SK-N-SH (cell line): ENCODE measurements at regions not wholly inside any gene's neighbourhood (a gene's known extent, or its start where the extent isn't known, plus 50 kb on each side); places are given as distances from the start of the nearest gene placed in this dataset.

Experiments used
- CTCF ChIA-PET: fragments of 300-600, 350-600 bp; formaldehyde crosslinking; extraction: SDS; loops from one replicate; lab custom pipeline; 2021; lab: Yijun Ruan, JAX
- POLR2A ChIA-PET: fragments of 350-600 bp; sonication (Branson Sonifier 250); formaldehyde crosslinking; extraction: SDS; loops from one replicate; lab custom pipeline; 2020; ENCODE audit warnings: antibody characterized with exemption, inconsistent platforms; lab: Yijun Ruan, JAX
- DNase-seq: peaks from one replicate; pipeline ENCODE4 v3.0.0; 2012
- H2AFZ ChIP-seq: fragments of 200-600 bp; sonication (generic); 2 replicates; pipeline ENCODE4 v1.8.1; 2016; ENCODE audit warnings: antibody characterized with exemption, mild to moderate bottlenecking, low read depth
- H3F3A ChIP-seq: fragments of 200-600 bp; sonication (generic); replicated peaks from 2 replicates; pipeline ENCODE3; 2016; ENCODE audit warnings: antibody characterized with exemption, mild to moderate bottlenecking; ENCODE audit not compliant: insufficient read depth
- H3K27ac ChIP-seq, 2 experiments: fragments of 200-500 bp in 1 of 2; fragments of 200-600 bp in 1 of 2; sonication (Bioruptor generic) in 1 of 2; sonication (generic), shearing (Covaris generic) in 1 of 2; 2 replicates each; pipeline versions ENCODE4 v1.5.1 to v1.6.1; 2014 to 2016; ENCODE audit warnings: low read depth in 2 of 2, inconsistent platforms in 1 of 2, low read length in 1 of 2, mild to moderate bottlenecking in 1 of 2, mixed read lengths in 1 of 2
- H3K27me3 ChIP-seq: fragments of 200-600 bp; sonication (generic), shearing (Covaris generic); 2 replicates; pipeline ENCODE4 v1.6.1; 2016; ENCODE audit warnings: mixed run types; ENCODE audit not compliant: insufficient read depth
- H3K36me3 ChIP-seq, 2 experiments: fragments of 200-500 bp in 1 of 2; fragments of 200-600 bp in 1 of 2; sonication (Bioruptor generic) in 1 of 2; sonication (generic) in 1 of 2; replicated peaks in 1 of 2; 2 replicates each; pipeline versions ENCODE3 to v1.5.1; 2014 to 2016; ENCODE audit warnings: low read length in 1 of 2, mild to moderate bottlenecking in 1 of 2; ENCODE audit not compliant: insufficient read depth in 2 of 2, control insufficient read depth in 1 of 2
- H3K4me1 ChIP-seq, 2 experiments: fragments of 200-500 bp in 1 of 2; fragments of 200-600 bp in 1 of 2; sonication (Bioruptor generic) in 1 of 2; sonication (generic), shearing (Covaris generic) in 1 of 2; 2 replicates each; pipeline versions ENCODE4 v1.5.1 to v1.6.1; 2014 to 2016; ENCODE audit warnings: low read depth in 1 of 2, low read length in 1 of 2, mixed run types in 1 of 2; ENCODE audit not compliant: insufficient read depth in 2 of 2, control insufficient read depth in 1 of 2
- H3K4me2 ChIP-seq: fragments of 200-600 bp; sonication (generic), shearing (Covaris generic); 2 replicates; pipeline ENCODE4 v1.6.1; 2017; ENCODE audit warnings: mixed run types
- H3K4me3 ChIP-seq, 2 experiments: fragments of 200-500 bp in 1 of 2; fragments of 200-600 bp in 1 of 2; sonication (Bioruptor generic) in 1 of 2; sonication (generic), shearing (Covaris generic) in 1 of 2; 2 replicates each; pipeline versions ENCODE4 v1.5.1 to v1.8.1; 2014 to 2016; ENCODE audit warnings: low read depth in 2 of 2, inconsistent platforms in 1 of 2, low read length in 1 of 2, mild to moderate bottlenecking in 1 of 2, mixed read lengths in 1 of 2, moderate library complexity in 1 of 2
- H3K79me2 ChIP-seq: fragments of 200-600 bp; sonication (generic); 2 replicates; pipeline ENCODE4 v1.8.1; 2017; ENCODE audit warnings: mild to moderate bottlenecking; ENCODE audit not compliant: insufficient read depth
- H3K9ac ChIP-seq: fragments of 200-600 bp; sonication (generic); 2 replicates; pipeline ENCODE4 v1.6.1; 2017; ENCODE audit warnings: mixed run types
- H3K9me2 ChIP-seq: fragments of 200-600 bp; sonication (generic); 2 replicates; pipeline ENCODE4 v1.6.1; 2017; ENCODE audit warnings: mixed run types
- H3K9me3 ChIP-seq: fragments of 200-600 bp; sonication (generic); 2 replicates; pipeline ENCODE4 v1.6.1; 2017; ENCODE audit warnings: mixed run types, mild to moderate bottlenecking, moderate library complexity
- H4K20me1 ChIP-seq: fragments of 200-600 bp; sonication (generic); 2 replicates; pipeline ENCODE4 v1.6.1; 2017; ENCODE audit warnings: mild to moderate bottlenecking, mixed run types; ENCODE audit not compliant: insufficient read depth
- FOSL2 ChIP-seq: IDR thresholded peaks from 2 replicates; pipeline ENCODE4 v1.4.0; 2012; ENCODE audit warnings: low read depth, mild to moderate bottlenecking, moderate library complexity, borderline replicate concordance
- FOXJ3 ChIP-seq: sonication (generic); formaldehyde crosslinking; IDR thresholded peaks from 2 replicates; pipeline ENCODE4 v1.5.1; 2020; ENCODE audit warnings: mild to moderate bottlenecking, missing genetic modification reagents
- GABPA ChIP-seq: IDR thresholded peaks from 2 replicates; pipeline ENCODE4 v1.4.0; 2012; ENCODE audit warnings: low read depth, mild to moderate bottlenecking
- SIN3A ChIP-seq: IDR thresholded peaks from 2 replicates; pipeline ENCODE4 v1.6.1; 2012; ENCODE audit warnings: low read depth, mild to moderate bottlenecking, low read length, moderate library complexity, borderline replicate concordance
- TCF12 ChIP-seq: IDR thresholded peaks from 2 replicates; pipeline ENCODE4 v1.4.0; 2012
- WGBS: methylation state at CpG from one replicate; pipeline ENCODE4 v1.1.6; 2017; ENCODE audit warnings: low lambda C conversion rate; 5-methylcytosine and 5-hydroxymethylcytosine counted together
- TF ChIP-seq, protein P1 (sequence below): fragments of 150-350 bp; IDR thresholded peaks from 2 replicates; pipeline ENCODE4 v1.6.1; 2017; ENCODE audit warnings: antibody characterized with exemption, low read length, low read depth, borderline replicate concordance
- TF ChIP-seq, protein P2 (sequence below): fragments of 200-600 bp; sonication (generic); IDR thresholded peaks from 2 replicates; pipeline ENCODE4 v1.6.1; 2017; ENCODE audit warnings: antibody characterized with exemption, mild to moderate bottlenecking, moderate library complexity

DNA sequence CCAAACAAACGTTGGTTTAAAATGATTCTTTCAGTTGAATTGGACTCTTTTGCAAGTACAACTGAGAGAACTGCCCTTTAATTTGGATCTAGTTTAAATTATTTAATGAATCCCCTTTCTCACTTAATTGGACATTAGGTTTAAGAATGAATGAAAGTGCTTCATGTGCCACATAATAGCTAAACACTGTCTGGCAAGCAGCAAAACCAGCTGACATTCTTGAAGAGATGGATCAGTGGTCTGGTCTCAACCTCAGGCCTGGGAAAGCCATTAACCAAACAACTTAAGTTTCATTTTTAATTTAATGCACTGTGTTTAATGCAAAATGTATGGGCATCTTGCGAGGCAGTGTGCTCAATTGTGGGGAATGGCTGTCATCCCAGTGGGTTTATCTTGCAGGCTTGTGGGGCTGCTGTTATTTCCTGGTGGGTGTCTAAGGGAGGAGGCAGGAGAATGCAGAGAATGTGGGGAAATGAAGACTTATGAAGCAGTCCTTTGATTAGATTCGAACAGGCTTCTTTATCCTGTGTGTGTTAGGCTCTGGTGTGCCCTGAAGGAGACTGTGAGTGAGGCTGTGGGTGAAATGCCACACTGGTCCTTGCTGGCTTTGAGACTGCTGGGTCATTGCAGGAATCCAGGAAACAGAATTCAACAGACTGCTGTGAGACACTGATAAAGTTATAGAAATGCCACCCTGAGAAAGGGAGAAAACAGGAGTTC is 144.1 kb upstream of the PELI2 start:
- no peak overlapping the region for H3K27ac ChIP-seq
- CTCF ChIA-PET: no interaction called here
- H3K27me3 ChIP-seq: peaks cover 9% of the 10 kb centered on the region; the same call in 1 of the 2 replicates
- no peak for TF ChIP-seq FOSL2
- no peak for TF ChIP-seq FOXJ3 (CRISPR knock-in tag)
- no peaks in the 10 kb centered on the region for H3K4me1 ChIP-seq
- 8% methylated on average over 3 of the region's 3 CpGs for WGBS
- H3K36me3 ChIP-seq: no peaks in the 10 kb centered on the region
- H3K9me3 ChIP-seq: no peaks in the 10 kb centered on the region
- no peak for DNase-seq
- no peak overlapping the region for H3K4me2 ChIP-seq
- H3K4me3 ChIP-seq: no peak overlapping the region
- POLR2A ChIA-PET: no interaction called here
- H3K9me2 ChIP-seq: no peaks in the 10 kb centered on the region
- no peak overlapping the region for H3K9ac ChIP-seq
- no peaks in the 10 kb centered on the region for H3K79me2 ChIP-seq
- H3F3A ChIP-seq: no peaks in the 10 kb centered on the region
- H4K20me1 ChIP-seq: no peaks in the 10 kb centered on the region
- no peak overlapping the region for H2AFZ ChIP-seq

DNA sequence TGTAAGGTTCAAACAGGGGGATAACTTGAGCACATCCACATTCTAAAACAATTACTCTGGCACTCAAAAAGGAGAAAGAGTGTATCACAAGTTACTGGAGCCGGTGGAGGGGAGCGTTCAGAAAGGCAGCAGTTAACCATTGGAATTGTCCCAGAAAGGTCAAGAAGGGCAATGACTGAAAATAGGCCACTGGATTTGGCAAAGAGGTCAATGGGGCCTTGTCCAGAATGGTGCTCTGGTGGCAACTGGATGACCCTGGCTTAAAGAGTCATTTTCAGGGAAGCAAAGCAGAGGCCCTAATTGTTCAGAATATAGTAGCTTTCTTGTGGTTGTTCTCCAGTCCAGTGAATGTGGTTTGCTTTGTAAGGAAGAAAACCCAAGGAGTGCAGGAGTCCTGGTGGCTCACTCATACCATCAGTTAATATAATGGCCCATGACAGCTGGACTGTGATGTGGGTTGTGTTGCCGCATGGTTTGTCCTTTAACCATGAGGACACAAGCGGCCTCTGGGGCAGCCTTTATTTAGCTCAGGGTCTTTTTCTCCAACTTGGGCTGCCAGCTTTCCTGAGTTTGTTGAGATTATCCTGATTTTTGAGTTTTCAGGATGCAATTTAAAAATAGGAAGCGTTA is 142.8 kb upstream of the PELI2 start:
- 9% methylated on average over 5 of the region's 5 CpGs for WGBS
- Histone ChIP-seq H3K79me2 (no peaks in the 10 kb centered on the region), H3K4me2 (no peak overlapping the region), H3K4me3 (no peak overlapping the region), H3K27me3 (peaks cover 9% of the 10 kb centered on the region; the same call in 1 of the 2 replicates), H3K9me2 (no peaks in the 10 kb centered on the region), H4K20me1 (no peaks in the 10 kb centered on the region), H3K36me3 (no peaks in the 10 kb centered on the region), H2AFZ (no peak overlapping the region), H3K9ac (no peak overlapping the region), H3K4me1 (no peaks in the 10 kb centered on the region), H3K27ac (no peak overlapping the region), H3F3A (no peaks in the 10 kb centered on the region), H3K9me3 (no peaks in the 10 kb centered on the region)
- no peak for DNase-seq
- ChIA-PET CTCF (no interaction called here), POLR2A (no interaction called here)
- TF ChIP-seq, protein P1, sequence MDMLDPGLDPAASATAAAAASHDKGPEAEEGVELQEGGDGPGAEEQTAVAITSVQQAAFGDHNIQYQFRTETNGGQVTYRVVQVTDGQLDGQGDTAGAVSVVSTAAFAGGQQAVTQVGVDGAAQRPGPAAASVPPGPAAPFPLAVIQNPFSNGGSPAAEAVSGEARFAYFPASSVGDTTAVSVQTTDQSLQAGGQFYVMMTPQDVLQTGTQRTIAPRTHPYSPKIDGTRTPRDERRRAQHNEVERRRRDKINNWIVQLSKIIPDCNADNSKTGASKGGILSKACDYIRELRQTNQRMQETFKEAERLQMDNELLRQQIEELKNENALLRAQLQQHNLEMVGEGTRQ: no peak

DNA sequence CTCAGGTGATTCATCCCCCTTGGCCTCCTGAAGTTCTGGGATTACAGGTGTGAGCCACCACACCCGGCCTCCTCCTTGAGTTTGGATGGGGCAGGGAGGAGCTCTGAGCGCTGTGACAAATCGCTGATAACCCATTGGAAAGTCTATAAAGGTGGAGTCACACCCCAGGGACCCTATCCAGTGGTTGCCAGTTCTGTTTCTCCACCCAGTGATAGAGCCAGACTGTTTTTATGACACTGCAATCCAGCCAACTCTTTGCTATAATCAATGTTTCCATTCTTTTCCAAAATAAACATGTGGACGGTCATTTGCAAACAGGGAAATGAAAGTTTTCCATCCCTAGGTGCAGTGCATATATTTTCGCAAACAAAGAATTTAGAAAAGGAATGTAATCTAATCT is 142.0 kb upstream of the PELI2 start:
- POLR2A ChIA-PET: no interaction called here
- H2AFZ ChIP-seq: no peak overlapping the region
- H3K9me3 ChIP-seq: no peaks in the 10 kb centered on the region
- CTCF ChIA-PET: no interaction called here
- H3K4me1 ChIP-seq: no peaks in the 10 kb centered on the region
- no peak for DNase-seq
- peaks cover 9% of the 10 kb centered on the region; the same call in 1 of the 2 replicates for H3K27me3 ChIP-seq
- H3K9ac ChIP-seq: no peak overlapping the region
- TF ChIP-seq GABPA (no peak), FOSL2 (no peak), TCF12 (no peak), SIN3A (no peak)
- TF ChIP-seq, protein P2, sequence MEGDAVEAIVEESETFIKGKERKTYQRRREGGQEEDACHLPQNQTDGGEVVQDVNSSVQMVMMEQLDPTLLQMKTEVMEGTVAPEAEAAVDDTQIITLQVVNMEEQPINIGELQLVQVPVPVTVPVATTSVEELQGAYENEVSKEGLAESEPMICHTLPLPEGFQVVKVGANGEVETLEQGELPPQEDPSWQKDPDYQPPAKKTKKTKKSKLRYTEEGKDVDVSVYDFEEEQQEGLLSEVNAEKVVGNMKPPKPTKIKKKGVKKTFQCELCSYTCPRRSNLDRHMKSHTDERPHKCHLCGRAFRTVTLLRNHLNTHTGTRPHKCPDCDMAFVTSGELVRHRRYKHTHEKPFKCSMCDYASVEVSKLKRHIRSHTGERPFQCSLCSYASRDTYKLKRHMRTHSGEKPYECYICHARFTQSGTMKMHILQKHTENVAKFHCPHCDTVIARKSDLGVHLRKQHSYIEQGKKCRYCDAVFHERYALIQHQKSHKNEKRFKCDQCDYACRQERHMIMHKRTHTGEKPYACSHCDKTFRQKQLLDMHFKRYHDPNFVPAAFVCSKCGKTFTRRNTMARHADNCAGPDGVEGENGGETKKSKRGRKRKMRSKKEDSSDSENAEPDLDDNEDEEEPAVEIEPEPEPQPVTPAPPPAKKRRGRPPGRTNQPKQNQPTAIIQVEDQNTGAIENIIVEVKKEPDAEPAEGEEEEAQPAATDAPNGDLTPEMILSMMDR: no peak
- H3F3A ChIP-seq: no peaks in the 10 kb centered on the region
- no peaks in the 10 kb centered on the region for H3K79me2 ChIP-seq
- H4K20me1 ChIP-seq: no peaks in the 10 kb centered on the region
- H3K4me3 ChIP-seq: no peak overlapping the region
- no peak overlapping the region for H3K4me2 ChIP-seq
- no peaks in the 10 kb centered on the region for H3K9me2 ChIP-seq
- no peak overlapping the region for H3K27ac ChIP-seq
- WGBS: 3% methylated on average over 4 of the region's 5 CpGs
- H3K36me3 ChIP-seq: no peaks in the 10 kb centered on the region
